ENCODE measurements at regions not wholly inside any gene's neighbourhood (a gene's known extent, or its start where the extent isn't known, plus 50 kb on each side); places are given as distances from the start of the nearest gene placed in this dataset.

DNA sequence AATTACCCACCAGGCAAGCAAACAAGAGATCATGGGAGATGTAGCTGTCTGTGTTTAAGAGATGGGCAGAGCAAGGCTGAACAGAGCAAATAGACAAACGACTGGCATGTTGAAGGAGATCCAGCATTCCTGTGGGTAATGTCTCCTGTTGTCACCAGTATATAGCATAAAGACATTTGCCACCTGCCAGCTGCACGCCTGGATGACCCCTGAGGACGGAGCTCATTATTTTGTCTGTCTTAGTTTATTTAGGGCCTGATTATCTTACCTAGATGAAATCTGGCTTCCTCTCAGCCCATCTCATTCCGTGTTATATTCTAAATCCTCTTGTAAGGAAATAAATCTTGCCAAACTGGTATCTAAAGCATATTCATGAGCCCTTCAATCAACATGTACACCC is 510.3 kb upstream of the LINC00305 start:
- no peak for DNase-seq
- TF ChIP-seq EZH2phosphoT487 (IDR thresholded peaks at IDR 0.05; ENCODE audit: insufficient read depth, low read depth) (no peak), EZH2 (IDR thresholded peaks at IDR 0.05; ENCODE audit: insufficient read depth, poor library complexity, severe bottlenecking) (no peak)
- Histone ChIP-seq H3K36me3 (ENCODE audit: low read depth) (no peaks in the 10 kb centered on the region), H3K27me3 (replicated peaks; ENCODE audit: insufficient read depth) (no peaks in the 10 kb centered on the region), H3K9me2 (ENCODE audit: insufficient read depth) (no peaks in the 10 kb centered on the region), H3K9me3 (ENCODE audit: low read depth) (peaks cover 2% of the 10 kb centered on the region), H4K20me1 (ENCODE audit: insufficient read depth) (no peaks in the 10 kb centered on the region), H3K4me2 (ENCODE audit: unreplicated experiment) (no peak overlapping the region), H3K4me1 (ENCODE audit: insufficient read depth) (no peaks in the 10 kb centered on the region), H3K79me2 (ENCODE audit: insufficient read depth) (no peaks in the 10 kb centered on the region), H3K9ac (no peak overlapping the region), H2AFZ (no peak overlapping the region), H3K27ac (no peak overlapping the region), H3K4me3 (no peak overlapping the region), H3F3A (ENCODE audit: insufficient read depth) (no peaks in the 10 kb centered on the region)
- WGBS, 2 experiments (ENCODE audit: low coverage in 1 of 2, low lambda C conversion rate in 2 of 2, missing lambda C conversion rate in 2 of 2) = 2 to 7% methylated on average over 4 of the region's 4 CpGs
- in situ Hi-C loops (cut with MboI) = no loop called here

DNA sequence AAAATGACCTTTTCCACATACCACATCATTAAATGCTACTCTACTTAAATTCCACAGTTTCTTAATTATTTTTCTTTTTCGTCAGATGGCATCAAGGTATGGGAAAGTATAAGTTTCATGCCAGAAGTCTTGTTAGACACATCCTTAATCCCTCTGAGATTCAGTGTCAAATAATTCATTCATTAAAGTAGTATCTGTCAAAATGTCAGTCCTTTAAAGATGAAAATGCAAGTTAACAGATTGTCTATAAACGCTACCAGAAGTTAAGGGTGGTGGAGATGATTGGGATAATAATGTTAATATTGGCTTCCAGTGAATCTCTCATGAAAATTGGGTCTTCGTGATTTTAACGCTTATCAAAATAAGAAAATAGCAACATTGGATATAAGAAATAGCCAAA is 504.2 kb upstream of the LINC00305 start:
- Histone ChIP-seq H3K27me3 (replicated peaks; ENCODE audit: insufficient read depth) (no peaks in the 10 kb centered on the region), H3K9me2 (ENCODE audit: insufficient read depth) (no peaks in the 10 kb centered on the region), H3K4me1 (ENCODE audit: insufficient read depth) (no peaks in the 10 kb centered on the region), H4K20me1 (ENCODE audit: insufficient read depth) (no peaks in the 10 kb centered on the region), H3K9me3 (ENCODE audit: low read depth) (no peaks in the 10 kb centered on the region), H3K4me3 (no peak overlapping the region), H3K4me2 (ENCODE audit: unreplicated experiment) (no peak overlapping the region), H3K9ac (no peak overlapping the region), H3K27ac (no peak overlapping the region), H3K36me3 (ENCODE audit: low read depth) (no peaks in the 10 kb centered on the region), H3F3A (ENCODE audit: insufficient read depth) (no peaks in the 10 kb centered on the region), H3K79me2 (ENCODE audit: insufficient read depth) (no peaks in the 10 kb centered on the region), H2AFZ (no peak overlapping the region)
- no peak for DNase-seq
- WGBS, 2 experiments (ENCODE audit: low coverage in 1 of 2, low lambda C conversion rate in 2 of 2, missing lambda C conversion rate in 2 of 2) = 10 to 11% methylated on average over 4 of the region's 4 CpGs
- TF ChIP-seq EZH2 (IDR thresholded peaks at IDR 0.05; ENCODE audit: insufficient read depth, poor library complexity, severe bottlenecking) (no peak), EZH2phosphoT487 (IDR thresholded peaks at IDR 0.05; ENCODE audit: insufficient read depth, low read depth) (no peak)
- in situ Hi-C loops (cut with MboI) = no loop called here

DNA sequence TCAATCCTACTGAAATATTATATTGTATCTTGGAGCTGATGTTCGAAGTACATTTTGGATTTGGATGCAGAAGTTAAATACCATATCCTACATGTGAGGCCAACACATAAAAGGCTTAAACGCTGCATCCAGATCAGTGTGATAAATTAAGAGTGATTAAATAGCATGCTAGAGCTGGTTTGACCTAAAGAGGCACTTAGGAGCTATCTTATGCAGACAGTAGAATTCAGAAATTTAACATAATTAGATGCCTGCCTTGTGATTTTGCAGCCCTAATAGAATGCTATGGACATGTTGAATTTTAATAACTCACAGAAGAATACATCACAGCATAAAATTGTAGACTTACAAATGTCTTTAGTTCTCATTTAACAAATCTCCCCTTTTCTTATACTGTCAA is 501.2 kb upstream of the LINC00305 start:
- H3K4me2 ChIP-seq (ENCODE audit: unreplicated experiment) = no peak overlapping the region
- H3K36me3 ChIP-seq (ENCODE audit: low read depth) = no peaks in the 10 kb centered on the region
- H3K27ac ChIP-seq = no peak overlapping the region
- H3K9ac ChIP-seq = no peak overlapping the region
- 2 to 7% methylated on average over 2 of the region's 2 CpGs for WGBS, 2 experiments (ENCODE audit: low coverage in 1 of 2, low lambda C conversion rate in 2 of 2, missing lambda C conversion rate in 2 of 2)
- H3K9me3 ChIP-seq (ENCODE audit: low read depth) = no peaks in the 10 kb centered on the region
- no peaks in the 10 kb centered on the region for H3F3A ChIP-seq (ENCODE audit: insufficient read depth)
- H3K27me3 ChIP-seq (replicated peaks; ENCODE audit: insufficient read depth) = no peaks in the 10 kb centered on the region
- no peaks in the 10 kb centered on the region for H4K20me1 ChIP-seq (ENCODE audit: insufficient read depth)
- no peak for TF ChIP-seq EZH2phosphoT487 (IDR thresholded peaks at IDR 0.05; ENCODE audit: insufficient read depth, low read depth)
- no peak for TF ChIP-seq EZH2 (IDR thresholded peaks at IDR 0.05; ENCODE audit: insufficient read depth, poor library complexity, severe bottlenecking)
- H3K4me1 ChIP-seq (ENCODE audit: insufficient read depth) = no peaks in the 10 kb centered on the region
- no peak for DNase-seq
- H3K4me3 ChIP-seq = no peak overlapping the region
- in situ Hi-C loops (cut with MboI) = no loop called here
- no peaks in the 10 kb centered on the region for H3K79me2 ChIP-seq (ENCODE audit: insufficient read depth)
- H3K9me2 ChIP-seq (ENCODE audit: insufficient read depth) = no peaks in the 10 kb centered on the region
- no peak overlapping the region for H2AFZ ChIP-seq

DNA sequence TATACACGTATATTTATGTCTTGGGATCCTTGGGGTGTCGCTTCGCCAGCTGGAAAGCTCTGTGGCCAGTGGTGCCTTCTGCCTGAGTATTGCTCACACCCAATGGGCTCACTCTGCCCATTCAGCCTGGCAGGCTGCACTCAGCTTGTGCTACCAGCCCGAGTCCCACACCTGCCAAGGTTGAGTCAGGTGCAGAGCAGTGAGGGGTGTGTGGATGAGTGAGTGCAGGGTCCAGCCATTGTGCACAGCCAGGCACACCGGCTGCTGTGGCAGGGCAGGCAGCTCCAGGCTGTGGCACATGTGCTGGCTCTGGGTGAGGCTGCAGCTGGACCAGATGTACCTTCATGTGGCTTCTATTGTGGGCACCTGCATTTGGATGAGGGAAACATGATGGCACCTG is 496.9 kb upstream of the LINC00305 start:
- TF ChIP-seq EZH2phosphoT487 (IDR thresholded peaks at IDR 0.05; ENCODE audit: insufficient read depth, low read depth) (no peak), EZH2 (IDR thresholded peaks at IDR 0.05; ENCODE audit: insufficient read depth, poor library complexity, severe bottlenecking) (no peak)
- WGBS, 2 experiments (ENCODE audit: low coverage in 1 of 2, low lambda C conversion rate in 2 of 2, missing lambda C conversion rate in 2 of 2) = 25 to 27% methylated on average over 5 of the region's 5 CpGs
- H3K4me2 ChIP-seq (ENCODE audit: unreplicated experiment) = no peak overlapping the region

DNA sequence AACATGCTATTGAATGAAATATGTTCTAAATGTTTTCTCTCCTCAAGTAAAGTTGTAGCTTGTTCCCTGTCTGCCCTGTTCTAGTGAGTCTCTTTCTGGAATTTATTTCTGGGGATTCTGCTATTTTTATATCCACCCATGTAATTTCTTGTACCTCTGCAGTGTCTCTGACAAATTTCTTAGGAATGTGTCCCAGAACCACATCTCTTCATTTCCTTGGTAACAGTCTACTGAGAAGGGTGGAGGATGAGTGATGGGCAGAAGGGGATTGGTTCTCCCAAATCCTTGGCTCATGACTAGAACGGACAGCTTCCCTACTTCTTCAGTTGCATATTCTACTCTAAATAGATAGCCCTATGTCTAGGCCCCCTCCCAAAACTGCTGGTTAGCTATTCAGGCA is 490.6 kb upstream of the LINC00305 start:
- no peak overlapping the region for H3K27ac ChIP-seq
- H2AFZ ChIP-seq = no peak overlapping the region
- 20 to 27% methylated on average over 1 of the region's 1 CpG for WGBS, 2 experiments (ENCODE audit: low coverage in 1 of 2, low lambda C conversion rate in 2 of 2, missing lambda C conversion rate in 2 of 2)
- in situ Hi-C loops (cut with MboI) = no loop called here
- H3K9me3 ChIP-seq (ENCODE audit: low read depth) = no peaks in the 10 kb centered on the region
- H4K20me1 ChIP-seq (ENCODE audit: insufficient read depth) = no peaks in the 10 kb centered on the region
- no peaks in the 10 kb centered on the region for H3K4me1 ChIP-seq (ENCODE audit: insufficient read depth)
- no peak for DNase-seq
- no peak overlapping the region for H3K4me3 ChIP-seq
- H3K27me3 ChIP-seq (replicated peaks; ENCODE audit: insufficient read depth) = no peaks in the 10 kb centered on the region
- H3K36me3 ChIP-seq (ENCODE audit: low read depth) = no peaks in the 10 kb centered on the region
- H3K9me2 ChIP-seq (ENCODE audit: insufficient read depth) = no peaks in the 10 kb centered on the region
- H3K4me2 ChIP-seq (ENCODE audit: unreplicated experiment) = no peak overlapping the region
- no peaks in the 10 kb centered on the region for H3K79me2 ChIP-seq (ENCODE audit: insufficient read depth)
- no peaks in the 10 kb centered on the region for H3F3A ChIP-seq (ENCODE audit: insufficient read depth)
- TF ChIP-seq EZH2phosphoT487 (IDR thresholded peaks at IDR 0.05; ENCODE audit: insufficient read depth, low read depth) = no peak
- no peak for TF ChIP-seq EZH2 (IDR thresholded peaks at IDR 0.05; ENCODE audit: insufficient read depth, poor library complexity, severe bottlenecking)
- no peak overlapping the region for H3K9ac ChIP-seq

More for the DNA sequence above, 496.9 kb upstream of the LINC00305 start:
- Histone ChIP-seq H3K27ac (no peak overlapping the region), H3K9me3 (ENCODE audit: low read depth) (no peaks in the 10 kb centered on the region), H3K4me1 (ENCODE audit: insufficient read depth) (no peaks in the 10 kb centered on the region), H3K36me3 (ENCODE audit: low read depth) (no peaks in the 10 kb centered on the region), H3F3A (ENCODE audit: insufficient read depth) (no peaks in the 10 kb centered on the region), H3K27me3 (replicated peaks; ENCODE audit: insufficient read depth) (no peaks in the 10 kb centered on the region), H3K9ac (no peak overlapping the region), H3K9me2 (ENCODE audit: insufficient read depth) (no peaks in the 10 kb centered on the region), H4K20me1 (ENCODE audit: insufficient read depth) (no peaks in the 10 kb centered on the region), H3K4me3 (no peak overlapping the region), H2AFZ (no peak overlapping the region), H3K79me2 (ENCODE audit: insufficient read depth) (no peaks in the 10 kb centered on the region)
- no peak for DNase-seq
- in situ Hi-C loops (cut with MboI) = no loop called here

All from GM23248 (cell line).